ENCODE measurements at regions not wholly inside any gene's neighbourhood (a gene's known extent, or its start where the extent isn't known, plus 50 kb on each side); places are given as distances from the start of the nearest gene placed in this dataset.

DNA sequence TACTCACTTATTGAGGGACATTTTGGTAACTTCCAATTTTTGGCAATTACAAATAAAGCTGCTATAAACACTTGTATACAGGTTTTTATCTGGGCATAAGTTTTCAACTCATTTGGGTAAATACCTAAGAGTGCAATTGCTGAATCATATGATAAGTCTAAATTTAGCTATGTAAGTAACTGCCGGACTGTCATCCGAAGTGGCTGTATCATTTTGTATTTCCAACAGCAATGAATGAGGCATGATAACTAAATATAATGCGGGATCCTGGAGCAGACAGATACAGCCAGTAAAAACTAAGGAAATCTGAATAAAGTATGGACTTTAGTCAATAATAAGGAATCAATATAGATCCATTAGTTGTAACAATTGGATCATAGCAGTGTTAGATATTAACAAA lies 156.5 kb upstream of the RMP24 start:
- Histone ChIP-seq H3K4me3 (no peak overlapping the region), H3K27ac (ENCODE audit: control insufficient read depth, insufficient read depth) (no peak overlapping the region), H3K9ac (ENCODE audit: control insufficient read depth, insufficient read depth, low read length) (no peak overlapping the region), H3K4me1 (ENCODE audit: control insufficient read depth, insufficient read depth, low read length) (no peaks in the 10 kb centered on the region), H2AFZ (ENCODE audit: control insufficient read depth, low read depth, low read length) (no peak overlapping the region), H3K9me3 (replicated peaks; ENCODE audit: control insufficient read depth, insufficient read depth, low read length) (no peaks in the 10 kb centered on the region), H3K4me2 (ENCODE audit: control insufficient read depth, insufficient read depth) (no peak overlapping the region), H3K79me2 (ENCODE audit: control insufficient read depth, insufficient read depth, low read length) (no peaks in the 10 kb centered on the region), H3K27me3 (replicated peaks in 1 of 2; ENCODE audit: control insufficient read depth in 2 of 2, insufficient read depth in 2 of 2, low read length in 1 of 2) (no peaks in the 10 kb centered on the region), H3K36me3 (ENCODE audit: control insufficient read depth in 2 of 2, insufficient read depth in 2 of 2, low read length in 1 of 2) (no peaks in the 10 kb centered on the region), H4K20me1 (ENCODE audit: control insufficient read depth, insufficient read depth) (no peaks in the 10 kb centered on the region)
- in situ Hi-C loops (cut with MboI), result no loop called here
- ChIA-PET RAD21 (ENCODE audit: unreplicated experiment) (no interaction called here), SMC1A (ENCODE audit: uncharacterized antibody, unreplicated experiment) (no interaction called here), POLR2A (no interaction called here), CTCF (no interaction called here)
- WGBS (ENCODE audit: insufficient coverage, insufficient replicate concordance, low lambda C conversion rate, missing lambda C conversion rate), result 82% methylated on average over 3 of the region's 3 CpGs
- TF ChIP-seq, protein P1, sequence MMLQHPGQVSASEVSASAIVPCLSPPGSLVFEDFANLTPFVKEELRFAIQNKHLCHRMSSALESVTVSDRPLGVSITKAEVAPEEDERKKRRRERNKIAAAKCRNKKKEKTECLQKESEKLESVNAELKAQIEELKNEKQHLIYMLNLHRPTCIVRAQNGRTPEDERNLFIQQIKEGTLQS (IDR thresholded peaks at IDR 0.05; ENCODE audit: borderline replicate concordance, extremely low read depth, low read depth, low read length), result no peak
- TF ChIP-seq STAT1 (conservative IDR thresholded peaks at IDR 0.05), result no peak
- no peak for TF ChIP-seq CHD1 (IDR thresholded peaks at IDR 0.05; ENCODE audit: low read depth, low read length)
- no peak for TF ChIP-seq SPI1 (IDR thresholded peaks at IDR 0.05; ENCODE audit: borderline replicate concordance, insufficient read depth, low read depth, low read length)
- no peak for TF ChIP-seq POLR2AphosphoS5 (IDR thresholded peaks at IDR 0.05; ENCODE audit: low read length)
- TF ChIP-seq TCF12 (IDR thresholded peaks at IDR 0.05; ENCODE audit: low read depth, low read length), result no peak
- intact Hi-C loops (cut with micrococcal nuclease; ENCODE audit: unreplicated experiment), result no loop called here
- no TSS peak for BruUV-seq (replicated peaks)
- ATAC-seq (no peak), FAIRE-seq (no peak), DNase-seq (ENCODE audit: low read depth, low spot score) (no peak)

DNA sequence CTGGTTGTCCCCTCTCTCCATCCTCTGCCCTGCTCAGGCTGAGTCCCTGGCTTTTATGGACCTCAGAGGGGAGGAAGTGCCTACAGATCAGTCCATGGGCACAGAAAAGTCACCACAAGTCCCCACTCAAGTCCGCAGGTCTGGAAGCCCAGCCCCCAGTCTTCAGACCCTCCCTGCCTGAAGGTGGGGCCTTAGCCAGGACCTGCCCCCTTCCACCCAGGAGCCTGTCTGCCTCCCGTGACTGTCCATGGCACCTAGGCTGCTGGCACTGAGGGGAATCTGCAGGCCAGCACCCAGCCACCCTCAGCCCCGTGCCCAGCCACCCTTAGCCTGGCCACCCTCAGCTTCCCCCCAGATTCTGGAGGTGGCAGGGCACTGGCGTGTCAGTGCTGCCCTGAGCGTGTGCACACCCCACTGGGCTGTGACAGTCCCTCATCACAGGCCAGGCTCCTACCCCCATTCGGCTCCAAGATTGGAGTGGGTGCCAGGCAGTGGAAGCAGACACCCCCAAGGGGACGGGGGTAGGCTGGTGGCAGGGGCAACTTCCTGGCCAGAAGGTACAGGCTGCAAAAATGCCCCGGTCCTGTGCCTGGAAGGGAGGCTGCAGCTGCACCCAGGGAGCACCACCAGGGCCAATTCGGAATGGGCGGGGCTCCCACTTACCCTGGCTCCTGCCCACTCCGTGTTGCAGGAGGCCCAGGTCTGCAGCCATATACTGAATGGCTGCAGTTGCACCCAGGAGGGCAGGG lies 154.7 kb upstream of the RMP24 start:
- no peaks in the 10 kb centered on the region for H3K79me2 ChIP-seq (ENCODE audit: control insufficient read depth, insufficient read depth, low read length)
- no TSS peak for BruUV-seq (replicated peaks)
- no peaks in the 10 kb centered on the region for H3K36me3 ChIP-seq (ENCODE audit: control insufficient read depth in 2 of 2, insufficient read depth in 2 of 2, low read length in 1 of 2)
- CTCF ChIA-PET, result no interaction called here
- intact Hi-C loops (cut with micrococcal nuclease; ENCODE audit: unreplicated experiment) (no loop called here), in situ Hi-C loops (cut with MboI) (no loop called here)
- H3K4me2 ChIP-seq (ENCODE audit: control insufficient read depth, insufficient read depth), result no peak overlapping the region
- RAD21 ChIA-PET (ENCODE audit: unreplicated experiment), result no interaction called here
- H3K27me3 ChIP-seq (replicated peaks in 1 of 2; ENCODE audit: control insufficient read depth in 2 of 2, insufficient read depth in 2 of 2, low read length in 1 of 2), result no peaks in the 10 kb centered on the region
- H3K4me1 ChIP-seq (ENCODE audit: control insufficient read depth, insufficient read depth, low read length), result no peaks in the 10 kb centered on the region
- 9% methylated on average over 8 of the region's 11 CpGs for WGBS (ENCODE audit: insufficient coverage, insufficient replicate concordance, low lambda C conversion rate, missing lambda C conversion rate)
- ATAC-seq (no peak), FAIRE-seq (no peak), DNase-seq (ENCODE audit: low read depth, low spot score) (no peak)
- SMC1A ChIA-PET (ENCODE audit: uncharacterized antibody, unreplicated experiment), result no interaction called here
- POLR2A ChIA-PET, result interaction anchor here (0.6 kb wide), 1 partner anchor 211 kb away, joined by 3 read pairs; no protein-coding TSS in a partner anchor
- H3K9me3 ChIP-seq (replicated peaks; ENCODE audit: control insufficient read depth, insufficient read depth, low read length), result no peaks in the 10 kb centered on the region
- no peak overlapping the region for H3K4me3 ChIP-seq
- H3K9ac ChIP-seq (ENCODE audit: control insufficient read depth, insufficient read depth, low read length), result no peak overlapping the region
- no peak overlapping the region for H3K27ac ChIP-seq (ENCODE audit: control insufficient read depth, insufficient read depth)
- H4K20me1 ChIP-seq (ENCODE audit: control insufficient read depth, insufficient read depth), result no peaks in the 10 kb centered on the region
- no peak overlapping the region for H2AFZ ChIP-seq (ENCODE audit: control insufficient read depth, low read depth, low read length)
- TF ChIP-seq POLR2AphosphoS5 (IDR thresholded peaks at IDR 0.05; ENCODE audit: low read length) (no peak), PBX3 (IDR thresholded peaks at IDR 0.05; ENCODE audit: insufficient replicate concordance, low read depth, low read length) (no peak), REST (IDR thresholded peaks at IDR 0.05; ENCODE audit: low read depth, low read length) (no peak), WRNIP1 (IDR thresholded peaks at IDR 0.05; ENCODE audit: borderline replicate concordance, low read depth, low read length) (no peak), ATF2 (IDR thresholded peaks at IDR 0.05; ENCODE audit: low read length) (no peak)
